ENCODE measurements at regions not wholly inside any gene's neighbourhood (a gene's known extent, or its start where the extent isn't known, plus 50 kb on each side); places are given as distances from the start of the nearest gene placed in this dataset.
"Not testable (repeated sequence)": the region's sequence is repeated elsewhere in the genome, so short reads cannot be mapped to it uniquely, and the experiment has no call there.

GRCh38 chr11:71098776-71099175 is 153.6 kb downstream of the SHANK2 start:
- DNase-seq (ENCODE audit: low read depth in 2 of 2) = no peak

- no peak for DNase-seq (ENCODE audit: low read depth in 2 of 2)
These were observed 154.7 kb downstream of the SHANK2 start for GRCh38 chr11:71097506-71098240.

GRCh38 chr11:71096751-71097388 is 155.5 kb downstream of the SHANK2 start:
- no peak for DNase-seq (ENCODE audit: low read depth in 2 of 2)

GRCh38 chr11:71095294-71095850 is 157.0 kb downstream of the SHANK2 start:
- DNase-seq (ENCODE audit: low read depth in 2 of 2) = no peak

- DNase-seq (ENCODE audit: low read depth in 2 of 2) = no peak
These were observed 157.9 kb downstream of the SHANK2 start for GRCh38 chr11:71094296-71095077.

- no peak for DNase-seq (ENCODE audit: low read depth in 2 of 2)
These were observed 158.6 kb downstream of the SHANK2 start for GRCh38 chr11:71093783-71094182.

GRCh38 chr11:71091506-71092265 is 160.7 kb downstream of the SHANK2 start:
- no peak for DNase-seq (ENCODE audit: low read depth in 2 of 2)

GRCh38 chr11:71089571-71089970 is 162.8 kb downstream of the SHANK2 start:
- no peak for DNase-seq (ENCODE audit: low read depth in 2 of 2)

- DNase-seq (ENCODE audit: low read depth in 2 of 2) = not testable (repeated sequence)
These were observed 163.8 kb downstream of the SHANK2 start for GRCh38 chr11:71088314-71089215.

- DNase-seq (ENCODE audit: low read depth in 2 of 2) = peak; percentile 10 to 18
These were observed 165.6 kb downstream of the SHANK2 start for GRCh38 chr11:71086687-71087258.

- DNase-seq (ENCODE audit: low read depth in 2 of 2) = no peak
These were observed 167.9 kb downstream of the SHANK2 start for GRCh38 chr11:71084306-71085012.

GRCh38 chr11:71083105-71083504 is 169.3 kb downstream of the SHANK2 start:
- no peak for DNase-seq (ENCODE audit: low read depth in 2 of 2)

GRCh38 chr11:71082454-71082853 is 169.9 kb downstream of the SHANK2 start:
- DNase-seq (ENCODE audit: low read depth in 2 of 2) = no peak

GRCh38 chr11:71081704-71082230 is 170.6 kb downstream of the SHANK2 start:
- DNase-seq (ENCODE audit: low read depth in 2 of 2) = no peak

- peak; percentile 34 to 53 for DNase-seq (ENCODE audit: low read depth in 2 of 2)
These were observed 171.9 kb downstream of the SHANK2 start for GRCh38 chr11:71080239-71081097.

- DNase-seq (ENCODE audit: low read depth in 2 of 2) = no peak
These were observed 172.6 kb downstream of the SHANK2 start for GRCh38 chr11:71079795-71080194.

GRCh38 chr11:71078482-71078881 is 173.9 kb downstream of the SHANK2 start:
- DNase-seq (ENCODE audit: low read depth in 2 of 2) = no peak

Data from dermis microvascular lymphatic vessel endothelial cell (primary cell).